ENCODE measurements at regions not wholly inside any gene's neighbourhood (a gene's known extent, or its start where the extent isn't known, plus 50 kb on each side); places are given as distances from the start of the nearest gene placed in this dataset.

- Histone ChIP-seq H4K20me1 (ENCODE audit: control insufficient read depth, extremely low read depth, insufficient read depth, low read length) (no peaks in the 10 kb centered on the region), H3K4me3 (replicated peaks in 1 of 4; ENCODE audit: control extremely low read depth in 1 of 4, insufficient read depth in 1 of 4, low read depth in 3 of 4, low read length in 4 of 4) (no peak overlapping the region), H3K36me3 (ENCODE audit: control insufficient read depth, insufficient read depth, low read length) (no peaks in the 10 kb centered on the region), H2AFZ (ENCODE audit: low read length) (no peak overlapping the region), H3K4me1 (ENCODE audit: control insufficient read depth, extremely low read depth, insufficient read depth, low read length) (no peaks in the 10 kb centered on the region), H3K27ac (ENCODE audit: insufficient read depth, low read length) (no peak overlapping the region), H3K9ac (ENCODE audit: insufficient read depth, low read length) (no peak overlapping the region), H3K79me2 (ENCODE audit: control insufficient read depth, insufficient read depth, low read length) (no peaks in the 10 kb centered on the region), H3K27me3 (ENCODE audit: control insufficient read depth, insufficient read depth, low read length) (no peaks in the 10 kb centered on the region), H3K9me3 (ENCODE audit: control insufficient read depth, insufficient read depth, low read depth, low read length) (no peaks in the 10 kb centered on the region), H3K4me2 (ENCODE audit: extremely low read depth, insufficient read depth, low read length) (no peak overlapping the region)
- TF ChIP-seq EZH2 (IDR thresholded peaks at IDR 0.05; ENCODE audit: low read length, missing control alignments) (no peak), CTCF (conservative IDR thresholded peaks at IDR 0.05 in 1 of 2, IDR thresholded peaks at IDR 0.05 in 1 of 2; ENCODE audit: low read depth in 1 of 2, low read length in 2 of 2) (no peak)
- no peak for DNase-seq (ENCODE audit: low read depth in 2 of 2)
Observed at GRCh38 chr4:33065749-33066148, 2345.6 kb downstream of the PCDH7 start.

GRCh38 chr4:33067221-33067620, 2347.1 kb downstream of the PCDH7 start:
- Histone ChIP-seq H3K27me3 (ENCODE audit: control insufficient read depth, insufficient read depth, low read length) (no peaks in the 10 kb centered on the region), H3K9ac (ENCODE audit: insufficient read depth, low read length) (no peak overlapping the region), H3K4me3 (replicated peaks in 1 of 4; ENCODE audit: control extremely low read depth in 1 of 4, insufficient read depth in 1 of 4, low read depth in 3 of 4, low read length in 4 of 4) (no peak overlapping the region), H3K9me3 (ENCODE audit: control insufficient read depth, insufficient read depth, low read depth, low read length) (no peaks in the 10 kb centered on the region), H2AFZ (ENCODE audit: low read length) (no peak overlapping the region), H3K79me2 (ENCODE audit: control insufficient read depth, insufficient read depth, low read length) (no peaks in the 10 kb centered on the region), H4K20me1 (ENCODE audit: control insufficient read depth, extremely low read depth, insufficient read depth, low read length) (no peaks in the 10 kb centered on the region), H3K36me3 (ENCODE audit: control insufficient read depth, insufficient read depth, low read length) (no peaks in the 10 kb centered on the region), H3K4me1 (ENCODE audit: control insufficient read depth, extremely low read depth, insufficient read depth, low read length) (no peaks in the 10 kb centered on the region), H3K27ac (ENCODE audit: insufficient read depth, low read length) (no peak overlapping the region), H3K4me2 (ENCODE audit: extremely low read depth, insufficient read depth, low read length) (no peak overlapping the region)
- DNase-seq (ENCODE audit: low read depth in 2 of 2), result peak in 1 of 2 donors; percentile 78
- TF ChIP-seq CTCF (conservative IDR thresholded peaks at IDR 0.05 in 1 of 2, IDR thresholded peaks at IDR 0.05 in 1 of 2; ENCODE audit: low read depth in 1 of 2, low read length in 2 of 2) (no peak), EZH2 (IDR thresholded peaks at IDR 0.05; ENCODE audit: low read length, missing control alignments) (no peak)

- H3K4me2 ChIP-seq (ENCODE audit: extremely low read depth, insufficient read depth, low read length), result no peak overlapping the region
- no peak overlapping the region for H3K9ac ChIP-seq (ENCODE audit: insufficient read depth, low read length)
- no peaks in the 10 kb centered on the region for H3K79me2 ChIP-seq (ENCODE audit: control insufficient read depth, insufficient read depth, low read length)
- H3K9me3 ChIP-seq (ENCODE audit: control insufficient read depth, insufficient read depth, low read depth, low read length), result no peaks in the 10 kb centered on the region
- H3K4me3 ChIP-seq (replicated peaks in 1 of 4; ENCODE audit: control extremely low read depth in 1 of 4, insufficient read depth in 1 of 4, low read depth in 3 of 4, low read length in 4 of 4), result no peak overlapping the region
- H3K36me3 ChIP-seq (ENCODE audit: control insufficient read depth, insufficient read depth, low read length), result no peaks in the 10 kb centered on the region
- H3K27me3 ChIP-seq (ENCODE audit: control insufficient read depth, insufficient read depth, low read length), result no peaks in the 10 kb centered on the region
- no peak overlapping the region for H2AFZ ChIP-seq (ENCODE audit: low read length)
- DNase-seq (ENCODE audit: low read depth in 2 of 2), result no peak
- no peaks in the 10 kb centered on the region for H4K20me1 ChIP-seq (ENCODE audit: control insufficient read depth, extremely low read depth, insufficient read depth, low read length)
- TF ChIP-seq CTCF (conservative IDR thresholded peaks at IDR 0.05 in 1 of 2, IDR thresholded peaks at IDR 0.05 in 1 of 2; ENCODE audit: low read depth in 1 of 2, low read length in 2 of 2) (no peak), EZH2 (IDR thresholded peaks at IDR 0.05; ENCODE audit: low read length, missing control alignments) (no peak)
- no peaks in the 10 kb centered on the region for H3K4me1 ChIP-seq (ENCODE audit: control insufficient read depth, extremely low read depth, insufficient read depth, low read length)
- no peak overlapping the region for H3K27ac ChIP-seq (ENCODE audit: insufficient read depth, low read length)
Observed at GRCh38 chr4:33068539-33068938, 2348.4 kb downstream of the PCDH7 start.

Data from fibroblast of lung (primary cell).